Body of pancreas (tissue), 4 donors: ENCODE measurements at regions not wholly inside any gene's neighbourhood (a gene's known extent, or its start where the extent isn't known, plus 50 kb on each side); places are given as distances from the start of the nearest gene placed in this dataset.

Source experiments
- ATAC-seq: fragments of 150-250 bp; one replicate; pipeline ENCODE4 v1.9.1; 2016
- DNase-seq, 4 donors: peaks; one replicate each; pipeline ENCODE4 v3.0.0-alpha.2; 2019
- H3K27ac ChIP-seq, 4 donors: fragments of 200-600 bp; sonication (generic); 1 replicate in 3 of 4; 2 replicates in 1 of 4; pipeline versions ENCODE4 v1.5.1 to v1.6.1; 2016 to 2019; ENCODE audit warnings: mild to moderate bottlenecking in 1 of 4, mixed read lengths in 1 of 4, moderate library complexity in 1 of 4
- H3K27me3 ChIP-seq, 2 donors: fragments of 200-600 bp; sonication (generic); one replicate each; pipeline ENCODE4 v1.6.0; 2016; ENCODE audit warnings: mild to moderate bottlenecking in 1 of 2
- H3K36me3 ChIP-seq, 2 donors: fragments of 200-600 bp; sonication (generic); replicated peaks in 1 of 2; 2 replicates each; pipeline ENCODE4 v1.5.1; 2016; ENCODE audit warnings: low read depth in 2 of 2; ENCODE audit not compliant: insufficient read depth in 1 of 2
- H3K4me1 ChIP-seq: fragments of 200-600 bp; sonication (generic); one replicate; pipeline ENCODE4 v1.6.0; 2016
- H3K4me3 ChIP-seq, 2 donors: fragments of 200-600 bp; sonication (generic); 1 replicate in 1 of 2; 2 replicates in 1 of 2; pipeline ENCODE4 v1.5.1; 2016 to 2019
- H3K9me3 ChIP-seq, 3 donors: fragments of 200-600 bp; sonication (generic); 1 replicate in 2 of 3; 2 replicates in 1 of 3; pipeline ENCODE4 v1.5.1; 2016
- POLR2A ChIP-seq, 3 donors: fragments of 450-650 bp; IDR thresholded peaks; one replicate each; pipeline ENCODE4 v1.6.1; 2016; ENCODE audit warnings: antibody characterized with exemption in 3 of 3, mild to moderate bottlenecking in 2 of 3
- WGBS, 2 donors: methylation state at CpG; one replicate each; pipeline ENCODE4 v1.1.5; 2017; 5-methylcytosine and 5-hydroxymethylcytosine counted together
- intact Hi-C: fragments of 100-400 bp; cut with DNase I; formaldehyde crosslinking; loops from one replicate; pipeline ENCODE4 v1.15.1; 2023
- TF ChIP-seq, protein P1 (sequence below), 7 experiments: fragments of 450-650 bp in 4 of 7; fragments of 200-600 bp in 3 of 7; sonication (generic) in 3 of 7; IDR thresholded peaks; one replicate each; pipeline ENCODE4 v1.5.1; 2016 to 2019; ENCODE audit warnings: antibody characterized with exemption in 7 of 7

- TF ChIP-seq, protein P1, sequence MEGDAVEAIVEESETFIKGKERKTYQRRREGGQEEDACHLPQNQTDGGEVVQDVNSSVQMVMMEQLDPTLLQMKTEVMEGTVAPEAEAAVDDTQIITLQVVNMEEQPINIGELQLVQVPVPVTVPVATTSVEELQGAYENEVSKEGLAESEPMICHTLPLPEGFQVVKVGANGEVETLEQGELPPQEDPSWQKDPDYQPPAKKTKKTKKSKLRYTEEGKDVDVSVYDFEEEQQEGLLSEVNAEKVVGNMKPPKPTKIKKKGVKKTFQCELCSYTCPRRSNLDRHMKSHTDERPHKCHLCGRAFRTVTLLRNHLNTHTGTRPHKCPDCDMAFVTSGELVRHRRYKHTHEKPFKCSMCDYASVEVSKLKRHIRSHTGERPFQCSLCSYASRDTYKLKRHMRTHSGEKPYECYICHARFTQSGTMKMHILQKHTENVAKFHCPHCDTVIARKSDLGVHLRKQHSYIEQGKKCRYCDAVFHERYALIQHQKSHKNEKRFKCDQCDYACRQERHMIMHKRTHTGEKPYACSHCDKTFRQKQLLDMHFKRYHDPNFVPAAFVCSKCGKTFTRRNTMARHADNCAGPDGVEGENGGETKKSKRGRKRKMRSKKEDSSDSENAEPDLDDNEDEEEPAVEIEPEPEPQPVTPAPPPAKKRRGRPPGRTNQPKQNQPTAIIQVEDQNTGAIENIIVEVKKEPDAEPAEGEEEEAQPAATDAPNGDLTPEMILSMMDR (IDR thresholded peaks at IDR 0.05): no peak
- TF ChIP-seq POLR2A (IDR thresholded peaks at IDR 0.05): no peak
- no peak for ATAC-seq
- no peak for DNase-seq
- peaks cover 0 to 6% (median 0%) of the 10 kb centered on the region in 3 donors for H3K9me3 ChIP-seq
- WGBS, 2 donors: 92 to 100% methylated on average over 1 of the region's 1 CpG
- H3K4me3 ChIP-seq: no peak overlapping the region
- intact Hi-C loops: no loop called here
- no peak overlapping the region for H3K27ac ChIP-seq
- H3K27me3 ChIP-seq: no peaks in the 10 kb centered on the region
- no peaks in the 10 kb centered on the region for H3K36me3 ChIP-seq
- no peaks in the 10 kb centered on the region for H3K4me1 ChIP-seq
These were observed 871.4 kb upstream of the C9orf72 start for GRCh38 chr9:28444637-28445036.

DNA sequence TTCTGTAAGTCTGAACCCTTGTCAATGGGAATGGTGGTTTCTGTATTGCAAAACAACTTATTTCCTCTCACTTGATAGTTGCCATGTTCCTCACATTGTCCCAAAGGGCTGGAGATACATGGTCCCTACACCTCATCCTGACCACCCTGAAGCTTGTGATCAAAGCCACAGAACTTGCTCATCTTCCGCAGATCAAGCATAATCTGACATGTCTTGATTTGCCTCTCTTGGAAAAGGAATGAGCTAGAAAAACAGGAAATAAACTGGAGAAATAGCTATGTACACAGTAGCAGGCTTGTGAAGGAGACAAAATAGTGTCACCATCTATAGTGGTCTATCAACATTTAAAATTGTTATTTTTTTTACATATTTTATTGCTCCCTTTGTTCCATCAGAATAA, 871.9 kb upstream of the C9orf72 start:
- DNase-seq (no peak), ATAC-seq (no peak)
- Histone ChIP-seq H3K4me1 (no peaks in the 10 kb centered on the region), H3K27me3 (no peaks in the 10 kb centered on the region), H3K4me3 (no peak overlapping the region), H3K9me3 (peaks cover 0 to 6% (median 0%) of the 10 kb centered on the region in 3 donors), H3K27ac (no peak overlapping the region), H3K36me3 (no peaks in the 10 kb centered on the region)
- no peak for TF ChIP-seq POLR2A (IDR thresholded peaks at IDR 0.05)
- TF ChIP-seq, protein P1 (IDR thresholded peaks at IDR 0.05): no peak
- WGBS, 2 donors: 60 to 68% methylated on average over 1 of the region's 1 CpG
- intact Hi-C loops: no loop called here

- 58 to 73% methylated on average over 2 of the region's 2 CpGs for WGBS, 2 donors
- DNase-seq (no peak), ATAC-seq (no peak)
- intact Hi-C loops: no loop called here
- Histone ChIP-seq H3K27me3 (no peaks in the 10 kb centered on the region), H3K4me3 (no peak overlapping the region), H3K4me1 (no peaks in the 10 kb centered on the region), H3K36me3 (no peaks in the 10 kb centered on the region), H3K9me3 (no peaks in the 10 kb centered on the region), H3K27ac (no peak overlapping the region)
- TF ChIP-seq, protein P1 (IDR thresholded peaks at IDR 0.05): no peak
- no peak for TF ChIP-seq POLR2A (IDR thresholded peaks at IDR 0.05)
These were observed 880.6 kb upstream of the C9orf72 start for GRCh38 chr9:28453918-28454317.

- ATAC-seq (no peak), DNase-seq (no peak)
- TF ChIP-seq, protein P1 (IDR thresholded peaks at IDR 0.05): no peak
- Histone ChIP-seq H3K27me3 (no peaks in the 10 kb centered on the region), H3K27ac (no peak overlapping the region), H3K4me3 (no peak overlapping the region), H3K4me1 (no peaks in the 10 kb centered on the region), H3K36me3 (no peaks in the 10 kb centered on the region), H3K9me3 (no peaks in the 10 kb centered on the region)
- intact Hi-C loops: no loop called here
These were observed 883.6 kb upstream of the C9orf72 start for GRCh38 chr9:28456861-28457260.

- TF ChIP-seq, protein P1 (IDR thresholded peaks at IDR 0.05): no peak
- TF ChIP-seq POLR2A (IDR thresholded peaks at IDR 0.05): no peak
- H3K9me3 ChIP-seq: no peaks in the 10 kb centered on the region
- no peaks in the 10 kb centered on the region for H3K4me1 ChIP-seq
- no peak for DNase-seq
- no peak overlapping the region for H3K4me3 ChIP-seq
- no peaks in the 10 kb centered on the region for H3K36me3 ChIP-seq
- H3K27me3 ChIP-seq: no peaks in the 10 kb centered on the region
- no peak for ATAC-seq
- no peak overlapping the region for H3K27ac ChIP-seq
- WGBS, 2 donors: 68 to 72% methylated on average over 6 to 8 of the region's 8 CpGs
- intact Hi-C loops: no loop called here
These were observed 891.4 kb upstream of the C9orf72 start for GRCh38 chr9:28464481-28465216.
